CD4-positive, CD25-positive, alpha-beta regulatory T cell (primary cell): ENCODE measurements at regions not wholly inside any gene's neighbourhood (a gene's known extent, or its start where the extent isn't known, plus 50 kb on each side); places are given as distances from the start of the nearest gene placed in this dataset.

Source experiments
- ATAC-seq, 2 donors: fragments of 150-1000 bp; cut with Tn5 transposase; one replicate each; pipeline ENCODE4 v1.10.0; 2021; ENCODE audit warnings: low read depth in 2 of 2, moderate number of reproducible peaks in 2 of 2, moderate library complexity in 1 of 2
- DNase-seq, 3 donors: peaks; one replicate each; pipeline versions ENCODE4 v3.0.0 to v3.0.0-alpha.2; 2012 to 2022; ENCODE audit warnings: mixed read lengths in 1 of 3
- H3K27ac ChIP-seq: one replicate; pipeline ENCODE4 v1.7.0; 2013; ENCODE audit warnings: mild to moderate bottlenecking, low read length; ENCODE audit not compliant: insufficient read depth, poor library complexity, severe bottlenecking
- H3K27me3 ChIP-seq: one replicate; pipeline ENCODE4 v1.7.0; 2013; ENCODE audit warnings: low read length; ENCODE audit not compliant: control insufficient read depth, insufficient read depth
- H3K36me3 ChIP-seq: one replicate; pipeline ENCODE4 v1.7.0; 2013; ENCODE audit warnings: mild to moderate bottlenecking, low read length, moderate library complexity; ENCODE audit not compliant: control insufficient read depth, insufficient read depth
- H3K4me1 ChIP-seq: 2 replicates; pipeline ENCODE4 v1.7.0; 2013; ENCODE audit warnings: mild to moderate bottlenecking, low read length; ENCODE audit not compliant: insufficient read depth, control insufficient read depth, poor library complexity, severe bottlenecking
- H3K4me3 ChIP-seq: one replicate; pipeline ENCODE4 v1.7.0; 2013; ENCODE audit warnings: low read depth, mild to moderate bottlenecking, low read length, moderate library complexity
- H3K9me3 ChIP-seq, 2 experiments: 1 replicate in 1 of 2; 2 replicates in 1 of 2; pipeline ENCODE4 v1.7.0; 2013; ENCODE audit warnings: low read length in 2 of 2, mild to moderate bottlenecking in 1 of 2, moderate library complexity in 1 of 2; ENCODE audit not compliant: control insufficient read depth in 2 of 2
- H3K27ac Mint-ChIP-seq, 3 donors: one replicate each; pipeline ENCODE4 v1.8.0; 2020 to 2022; ENCODE audit warnings: mild to moderate bottlenecking in 3 of 3, mixed read lengths in 3 of 3, moderate library complexity in 2 of 3
- H3K27me3 Mint-ChIP-seq: one replicate; pipeline ENCODE4 v1.8.0; 2022; ENCODE audit warnings: mild to moderate bottlenecking, mixed read lengths
- H3K36me3 Mint-ChIP-seq: one replicate; pipeline ENCODE4 v1.8.0; 2020; ENCODE audit warnings: mixed read lengths
- H3K4me1 Mint-ChIP-seq, 4 donors: one replicate each; pipeline ENCODE4 v1.8.0; 2020 to 2022; ENCODE audit warnings: mixed read lengths in 4 of 4, mild to moderate bottlenecking in 1 of 4
- H3K4me3 Mint-ChIP-seq, 4 donors: one replicate each; pipeline ENCODE4 v1.8.0; 2020 to 2022; ENCODE audit warnings: mild to moderate bottlenecking in 4 of 4, mixed read lengths in 4 of 4, moderate library complexity in 3 of 4
- H3K9me3 Mint-ChIP-seq, 7 donors: one replicate each; pipeline ENCODE4 v1.8.0; 2020 to 2022; ENCODE audit warnings: mixed read lengths in 7 of 7, mild to moderate bottlenecking in 3 of 7, moderate library complexity in 2 of 7

GRCh38 chr12:88940854-88941253, 360.6 kb upstream of the KITLG start:
- H3K9me3 ChIP-seq, result no peaks in the 10 kb centered on the region
- H3K36me3 ChIP-seq, result no peaks in the 10 kb centered on the region
- H3K4me1 Mint-ChIP-seq, result no peaks in the 10 kb centered on the region
- ATAC-seq (no peak), DNase-seq (no peak)
- no peak overlapping the region for H3K4me3 Mint-ChIP-seq
- H3K27ac ChIP-seq, result no peak overlapping the region
- H3K36me3 Mint-ChIP-seq, result no peaks in the 10 kb centered on the region
- no peaks in the 10 kb centered on the region for H3K4me1 ChIP-seq
- no peak overlapping the region for H3K27ac Mint-ChIP-seq
- H3K27me3 ChIP-seq, result no peaks in the 10 kb centered on the region
- H3K4me3 ChIP-seq, result no peak overlapping the region
- H3K9me3 Mint-ChIP-seq, result peaks cover 0 to 4% (median 0%) of the 10 kb centered on the region in 7 donors
- no peaks in the 10 kb centered on the region for H3K27me3 Mint-ChIP-seq

GRCh38 chr12:88935856-88936255, 355.6 kb upstream of the KITLG start:
- no peak for ATAC-seq
- H3K36me3 Mint-ChIP-seq, result no peaks in the 10 kb centered on the region
- DNase-seq, result no peak
- no peaks in the 10 kb centered on the region for H3K36me3 ChIP-seq
- no peak overlapping the region for H3K27ac ChIP-seq
- no peak overlapping the region for H3K4me3 Mint-ChIP-seq
- no peaks in the 10 kb centered on the region for H3K27me3 Mint-ChIP-seq
- H3K4me3 ChIP-seq, result no peak overlapping the region
- H3K4me1 ChIP-seq, result no peaks in the 10 kb centered on the region
- no peak overlapping the region for H3K27ac Mint-ChIP-seq
- H3K9me3 Mint-ChIP-seq, result peaks cover 0 to 2% (median 0%) of the 10 kb centered on the region in 7 donors
- no peaks in the 10 kb centered on the region for H3K27me3 ChIP-seq
- no peaks in the 10 kb centered on the region for H3K9me3 ChIP-seq
- H3K4me1 Mint-ChIP-seq, result no peaks in the 10 kb centered on the region

GRCh38 chr12:88934163-88934747, 354.0 kb upstream of the KITLG start:
- no peaks in the 10 kb centered on the region for H3K36me3 Mint-ChIP-seq
- H3K27ac Mint-ChIP-seq, result no peak overlapping the region
- no peak for ATAC-seq
- H3K4me3 Mint-ChIP-seq, result no peak overlapping the region
- Histone ChIP-seq H3K36me3 (no peaks in the 10 kb centered on the region), H3K9me3 (no peaks in the 10 kb centered on the region), H3K4me3 (no peak overlapping the region), H3K27ac (no peak overlapping the region), H3K27me3 (peaks cover 2% of the 10 kb centered on the region), H3K4me1 (no peaks in the 10 kb centered on the region)
- no peaks in the 10 kb centered on the region for H3K4me1 Mint-ChIP-seq
- H3K27me3 Mint-ChIP-seq, result no peaks in the 10 kb centered on the region
- DNase-seq, result no peak
- H3K9me3 Mint-ChIP-seq, result peaks cover 0 to 2% (median 0%) of the 10 kb centered on the region in 7 donors

DNA sequence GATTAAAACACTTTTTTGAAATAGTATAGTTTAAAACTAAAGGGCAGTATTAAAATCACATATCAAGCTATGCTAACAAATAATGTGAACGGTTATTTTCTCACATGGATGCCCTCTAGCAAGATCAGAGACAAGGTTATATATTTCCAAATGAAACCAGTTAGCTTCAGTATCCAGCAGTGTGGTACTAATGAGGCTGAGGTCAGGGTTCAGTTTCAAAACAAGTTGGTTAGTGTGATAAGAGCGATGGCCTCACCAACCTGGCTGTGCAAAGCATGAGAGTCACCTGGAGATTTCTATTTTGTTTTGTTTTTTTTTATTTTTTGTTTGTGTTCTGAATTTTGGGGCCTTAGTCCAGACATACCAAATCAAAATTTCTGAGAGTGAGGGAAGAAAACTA, 352.2 kb upstream of the KITLG start:
- no peaks in the 10 kb centered on the region for H3K9me3 ChIP-seq
- H3K9me3 Mint-ChIP-seq, result peaks cover 0 to 2% (median 0%) of the 10 kb centered on the region in 7 donors
- H3K4me1 ChIP-seq, result no peaks in the 10 kb centered on the region
- H3K27me3 ChIP-seq, result peaks cover 2% of the 10 kb centered on the region
- no peaks in the 10 kb centered on the region for H3K36me3 ChIP-seq
- no peaks in the 10 kb centered on the region for H3K4me1 Mint-ChIP-seq
- no peaks in the 10 kb centered on the region for H3K27me3 Mint-ChIP-seq
- no peak for ATAC-seq
- no peak overlapping the region for H3K4me3 Mint-ChIP-seq
- no peak overlapping the region for H3K4me3 ChIP-seq
- DNase-seq, result no peak
- no peaks in the 10 kb centered on the region for H3K36me3 Mint-ChIP-seq
- no peak overlapping the region for H3K27ac Mint-ChIP-seq
- H3K27ac ChIP-seq, result no peak overlapping the region

GRCh38 chr12:88931598-88931997, 351.3 kb upstream of the KITLG start:
- Mint-ChIP-seq H3K4me3 (no peak overlapping the region), H3K4me1 (no peaks in the 10 kb centered on the region), H3K36me3 (no peaks in the 10 kb centered on the region), H3K27ac (no peak overlapping the region), H3K9me3 (peaks cover 0 to 2% (median 0%) of the 10 kb centered on the region in 7 donors), H3K27me3 (peaks cover 5% of the 10 kb centered on the region)
- Histone ChIP-seq H3K9me3 (no peaks in the 10 kb centered on the region), H3K27me3 (peaks cover 2% of the 10 kb centered on the region), H3K36me3 (no peaks in the 10 kb centered on the region), H3K27ac (no peak overlapping the region), H3K4me1 (no peaks in the 10 kb centered on the region), H3K4me3 (no peak overlapping the region)
- ATAC-seq, result no peak
- DNase-seq, result peak in 1 of 3 donors; percentile 4

DNA sequence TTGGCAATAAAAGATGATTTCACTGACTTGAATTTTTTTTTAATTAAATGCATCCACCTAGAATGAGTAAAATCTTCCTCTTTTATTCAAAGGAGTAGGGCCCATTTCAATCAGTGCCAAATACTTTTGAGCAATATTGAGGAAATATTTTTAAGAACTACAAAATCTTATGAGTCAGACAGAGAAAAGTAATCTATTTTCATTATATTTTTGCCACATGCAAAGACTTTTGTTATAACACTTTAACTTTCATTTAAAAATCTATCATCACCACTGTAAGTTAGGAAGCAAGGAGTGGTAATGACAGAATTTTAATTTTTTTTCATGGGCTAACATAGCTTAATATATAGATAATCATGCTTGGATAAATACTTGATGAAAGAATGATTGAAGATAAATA, 345.2 kb upstream of the KITLG start:
- H3K4me1 Mint-ChIP-seq, result no peaks in the 10 kb centered on the region
- no peak overlapping the region for H3K4me3 Mint-ChIP-seq
- Histone ChIP-seq H3K4me3 (no peak overlapping the region), H3K27ac (no peak overlapping the region), H3K27me3 (no peaks in the 10 kb centered on the region), H3K4me1 (no peaks in the 10 kb centered on the region), H3K36me3 (no peaks in the 10 kb centered on the region), H3K9me3 (no peaks in the 10 kb centered on the region)
- ATAC-seq (no peak), DNase-seq (no peak)
- H3K9me3 Mint-ChIP-seq, result peaks cover 0 to 4% (median 0%) of the 10 kb centered on the region in 7 donors
- no peak overlapping the region for H3K27ac Mint-ChIP-seq
- H3K27me3 Mint-ChIP-seq, result peaks cover 6% of the 10 kb centered on the region
- no peaks in the 10 kb centered on the region for H3K36me3 Mint-ChIP-seq

GRCh38 chr12:88924162-88924561, 343.9 kb upstream of the KITLG start:
- Histone ChIP-seq H3K4me3 (no peak overlapping the region), H3K36me3 (no peaks in the 10 kb centered on the region), H3K27ac (no peak overlapping the region), H3K4me1 (no peaks in the 10 kb centered on the region), H3K9me3 (no peaks in the 10 kb centered on the region), H3K27me3 (no peaks in the 10 kb centered on the region)
- Mint-ChIP-seq H3K4me1 (no peaks in the 10 kb centered on the region), H3K27ac (no peak overlapping the region), H3K9me3 (peaks cover 0 to 4% (median 0%) of the 10 kb centered on the region in 7 donors), H3K27me3 (peaks cover 6% of the 10 kb centered on the region), H3K4me3 (no peak overlapping the region), H3K36me3 (no peaks in the 10 kb centered on the region)
- ATAC-seq, result no peak
- DNase-seq, result no peak

DNA sequence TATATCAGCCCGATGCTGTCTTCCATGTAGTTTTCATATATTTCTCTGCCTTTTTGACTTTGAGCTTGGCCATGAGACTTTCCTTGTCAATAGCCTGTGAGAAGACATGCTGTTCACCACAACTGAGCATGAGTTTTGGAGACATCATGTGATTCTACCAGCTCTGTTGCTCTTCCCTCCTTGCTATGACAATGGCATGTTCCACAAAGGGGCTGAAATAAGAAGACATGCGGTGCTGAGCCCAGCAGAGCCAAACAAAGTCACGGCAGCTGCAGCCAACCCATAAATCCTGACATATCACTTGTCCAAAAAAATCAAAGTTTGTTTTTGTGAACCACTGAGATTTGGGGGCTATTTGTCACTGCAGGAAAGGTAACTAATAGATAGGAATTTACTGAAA, 343.4 kb upstream of the KITLG start:
- Mint-ChIP-seq H3K4me1 (no peaks in the 10 kb centered on the region), H3K27ac (no peak overlapping the region), H3K27me3 (peaks cover 6% of the 10 kb centered on the region), H3K4me3 (no peak overlapping the region), H3K9me3 (peaks cover 0 to 4% (median 0%) of the 10 kb centered on the region in 7 donors), H3K36me3 (no peaks in the 10 kb centered on the region)
- DNase-seq (no peak), ATAC-seq (no peak)
- Histone ChIP-seq H3K4me3 (no peak overlapping the region), H3K9me3 (no peaks in the 10 kb centered on the region), H3K4me1 (no peaks in the 10 kb centered on the region), H3K36me3 (no peaks in the 10 kb centered on the region), H3K27me3 (no peaks in the 10 kb centered on the region), H3K27ac (no peak overlapping the region)
